GM21381 (cell line): ENCODE measurements at regions not wholly inside any gene's neighbourhood (a gene's known extent, or its start where the extent isn't known, plus 50 kb on each side); places are given as distances from the start of the nearest gene placed in this dataset.

Experiments used
- ATAC-seq: cut with Tn5 transposase; IDR thresholded peaks from one replicate; pipeline ENCODE4 v1.9.1; 2021; ENCODE audit warnings: mild to moderate bottlenecking, moderate library complexity; ENCODE audit not compliant: unreplicated experiment

GRCh38 chr4:125891597-125892258, 577.0 kb downstream of the FAT4 start:
- no peak for ATAC-seq

GRCh38 chr4:125904802-125905201, 590.0 kb downstream of the FAT4 start:
- ATAC-seq = no peak

GRCh38 chr4:125911058-125911457, 596.3 kb downstream of the FAT4 start:
- ATAC-seq = no peak

- ATAC-seq = no peak
Measured at GRCh38 chr4:125911481-125911880, 596.7 kb downstream of the FAT4 start.

- no peak for ATAC-seq
Measured at GRCh38 chr4:125917559-125917958, 602.8 kb downstream of the FAT4 start.

- ATAC-seq = no peak
Measured at GRCh38 chr4:125928652-125929051, 613.9 kb downstream of the FAT4 start.

- ATAC-seq = no peak
Measured at GRCh38 chr4:125938541-125938940, 623.8 kb downstream of the FAT4 start.

- ATAC-seq = no peak
Measured at GRCh38 chr4:125940426-125940825, 625.7 kb downstream of the FAT4 start.

- ATAC-seq = no peak
Measured at GRCh38 chr4:125944966-125945365, 630.2 kb downstream of the FAT4 start.

- no peak for ATAC-seq
Measured at GRCh38 chr4:125948021-125948420, 633.3 kb downstream of the FAT4 start.

GRCh38 chr4:125951261-125951887, 636.6 kb downstream of the FAT4 start:
- no peak for ATAC-seq

- no peak for ATAC-seq
Measured at GRCh38 chr4:125952631-125953030, 637.9 kb downstream of the FAT4 start.

- no peak for ATAC-seq
Measured at GRCh38 chr4:125956276-125956675, 641.5 kb downstream of the FAT4 start.

- no peak for ATAC-seq
Measured at GRCh38 chr4:125958519-125958918, 643.8 kb downstream of the FAT4 start.

- no peak for ATAC-seq
Measured at GRCh38 chr4:125961626-125962025, 646.9 kb downstream of the FAT4 start.

- ATAC-seq = no peak
Measured at GRCh38 chr4:125975861-125976397, 661.2 kb downstream of the FAT4 start.

- no peak for ATAC-seq
Measured at GRCh38 chr4:125979950-125980349, 665.2 kb downstream of the FAT4 start.

GRCh38 chr4:125983168-125983567, 668.4 kb downstream of the FAT4 start:
- no peak for ATAC-seq

- no peak for ATAC-seq
Measured at GRCh38 chr4:125985856-125986255, 671.1 kb downstream of the FAT4 start.

GRCh38 chr4:125986307-125986706, 671.6 kb downstream of the FAT4 start:
- ATAC-seq = no peak

GRCh38 chr4:125988464-125988863, 673.7 kb downstream of the FAT4 start:
- ATAC-seq = no peak

GRCh38 chr4:125991398-125991797, 676.6 kb downstream of the FAT4 start:
- ATAC-seq = no peak

GRCh38 chr4:125992891-125993290, 678.1 kb downstream of the FAT4 start:
- ATAC-seq = no peak
